DOHH2 (cell line): ENCODE measurements at regions not wholly inside any gene's neighbourhood (a gene's known extent, or its start where the extent isn't known, plus 50 kb on each side); places are given as distances from the start of the nearest gene placed in this dataset.

Source experiments
- H3F3A ChIP-seq: fragments of 200-600 bp; sonication (generic), shearing (Covaris generic); 2 replicates; pipeline ENCODE4 v1.6.0; 2016; ENCODE audit warnings: antibody characterized with exemption, mild to moderate bottlenecking; ENCODE audit not compliant: control insufficient read depth, insufficient read depth
- H3K27ac ChIP-seq: fragments of 200-600 bp; sonication (generic); 2 replicates; pipeline ENCODE4 v1.5.1; 2014; ENCODE audit warnings: low read depth, mild to moderate bottlenecking, low read length, moderate library complexity
- H3K27me3 ChIP-seq: fragments of 200-600 bp; sonication (generic); 2 replicates; pipeline ENCODE4 v1.6.1; 2014; ENCODE audit warnings: mild to moderate bottlenecking, low read length, mixed read lengths; ENCODE audit not compliant: control insufficient read depth
- H3K36me3 ChIP-seq: fragments of 200-600 bp; sonication (generic); 2 replicates; pipeline ENCODE4 v1.6.1; 2014; ENCODE audit warnings: mild to moderate bottlenecking, low read length, moderate library complexity, mixed read lengths; ENCODE audit not compliant: control insufficient read depth
- H3K4me1 ChIP-seq: fragments of 200-600 bp; sonication (generic); 2 replicates; pipeline ENCODE4 v1.6.1; 2014; ENCODE audit warnings: mild to moderate bottlenecking, low read length, mixed read lengths; ENCODE audit not compliant: control insufficient read depth
- H3K4me2 ChIP-seq: fragments of 200-600 bp; sonication (generic); 2 replicates; pipeline ENCODE4 v1.6.0; 2014; ENCODE audit warnings: mild to moderate bottlenecking, low read length, moderate library complexity
- H3K4me3 ChIP-seq: fragments of 200-600 bp; sonication (generic); 2 replicates; pipeline ENCODE4 v1.5.1; 2014; ENCODE audit warnings: mild to moderate bottlenecking, low read length, mixed read lengths
- H3K79me2 ChIP-seq: fragments of 200-600 bp; sonication (generic); 2 replicates; pipeline ENCODE4 v1.6.1; 2014; ENCODE audit warnings: mild to moderate bottlenecking, low read length, mixed read lengths; ENCODE audit not compliant: control insufficient read depth
- H3K9me2 ChIP-seq: fragments of 200-600 bp; sonication (generic); replicated peaks from 2 replicates; pipeline ENCODE4 v1.6.1; 2014; ENCODE audit warnings: mild to moderate bottlenecking, low read length, mixed read lengths; ENCODE audit not compliant: control insufficient read depth
- H3K9me3 ChIP-seq: fragments of 200-600 bp; sonication (generic); 2 replicates; pipeline ENCODE4 v1.6.1; 2014; ENCODE audit warnings: antibody characterized with exemption, low read length, mixed read lengths; ENCODE audit not compliant: control insufficient read depth, insufficient read depth
- H4K20me1 ChIP-seq: fragments of 200-600 bp; sonication (generic); 2 replicates; pipeline ENCODE4 v1.6.0; 2014; ENCODE audit warnings: low read depth, mild to moderate bottlenecking, antibody characterized with exemption, low read length, moderate library complexity; ENCODE audit not compliant: control insufficient read depth, insufficient read depth
- EZH2phosphoT487 ChIP-seq: fragments of 200-600 bp; sonication (generic); IDR thresholded peaks from 2 replicates; pipeline ENCODE4 v1.6.1; 2017; ENCODE audit warnings: borderline replicate concordance, mild to moderate bottlenecking, antibody characterized with exemption, low read length, moderate library complexity, mixed read lengths
- TF ChIP-seq, protein P1 (sequence below): fragments of 200-600 bp; sonication (generic); IDR thresholded peaks from one replicate; pipeline ENCODE4 v1.5.1; 2014; ENCODE audit warnings: antibody characterized with exemption, mild to moderate bottlenecking, low read depth, low read length; ENCODE audit not compliant: poor library complexity, severe bottlenecking

DNA sequence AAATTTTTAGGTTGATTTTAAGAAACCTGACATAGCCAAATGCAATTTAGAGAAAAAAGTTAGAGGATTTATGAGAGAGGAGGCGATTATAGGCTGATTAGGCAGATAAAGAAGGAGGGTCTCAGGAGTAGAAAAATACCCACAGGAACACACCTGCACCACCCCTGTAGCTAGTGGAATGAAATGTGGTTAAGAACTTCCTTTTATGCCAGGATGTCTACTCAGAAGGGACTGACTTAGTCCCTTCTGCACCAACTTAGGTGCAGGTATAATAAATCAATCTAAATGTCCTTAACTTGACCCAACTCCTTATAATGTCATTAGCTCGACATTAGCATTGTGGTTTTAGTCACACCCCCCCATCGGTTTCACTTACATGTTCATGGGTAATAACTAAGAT, 1274.5 kb upstream of the TMEFF2 start:
- Histone ChIP-seq H3K4me1 (no peaks in the 10 kb centered on the region), H3K79me2 (no peaks in the 10 kb centered on the region), H4K20me1 (no peaks in the 10 kb centered on the region), H3K36me3 (no peaks in the 10 kb centered on the region), H3K4me3 (no peak overlapping the region), H3K9me3 (no peaks in the 10 kb centered on the region), H3F3A (no peaks in the 10 kb centered on the region), H3K27me3 (no peaks in the 10 kb centered on the region), H3K4me2 (no peak overlapping the region), H3K9me2 (no peaks in the 10 kb centered on the region), H3K27ac (no peak overlapping the region)
- TF ChIP-seq, protein P1, sequence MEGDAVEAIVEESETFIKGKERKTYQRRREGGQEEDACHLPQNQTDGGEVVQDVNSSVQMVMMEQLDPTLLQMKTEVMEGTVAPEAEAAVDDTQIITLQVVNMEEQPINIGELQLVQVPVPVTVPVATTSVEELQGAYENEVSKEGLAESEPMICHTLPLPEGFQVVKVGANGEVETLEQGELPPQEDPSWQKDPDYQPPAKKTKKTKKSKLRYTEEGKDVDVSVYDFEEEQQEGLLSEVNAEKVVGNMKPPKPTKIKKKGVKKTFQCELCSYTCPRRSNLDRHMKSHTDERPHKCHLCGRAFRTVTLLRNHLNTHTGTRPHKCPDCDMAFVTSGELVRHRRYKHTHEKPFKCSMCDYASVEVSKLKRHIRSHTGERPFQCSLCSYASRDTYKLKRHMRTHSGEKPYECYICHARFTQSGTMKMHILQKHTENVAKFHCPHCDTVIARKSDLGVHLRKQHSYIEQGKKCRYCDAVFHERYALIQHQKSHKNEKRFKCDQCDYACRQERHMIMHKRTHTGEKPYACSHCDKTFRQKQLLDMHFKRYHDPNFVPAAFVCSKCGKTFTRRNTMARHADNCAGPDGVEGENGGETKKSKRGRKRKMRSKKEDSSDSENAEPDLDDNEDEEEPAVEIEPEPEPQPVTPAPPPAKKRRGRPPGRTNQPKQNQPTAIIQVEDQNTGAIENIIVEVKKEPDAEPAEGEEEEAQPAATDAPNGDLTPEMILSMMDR: no peak
- no peak for TF ChIP-seq EZH2phosphoT487

DNA sequence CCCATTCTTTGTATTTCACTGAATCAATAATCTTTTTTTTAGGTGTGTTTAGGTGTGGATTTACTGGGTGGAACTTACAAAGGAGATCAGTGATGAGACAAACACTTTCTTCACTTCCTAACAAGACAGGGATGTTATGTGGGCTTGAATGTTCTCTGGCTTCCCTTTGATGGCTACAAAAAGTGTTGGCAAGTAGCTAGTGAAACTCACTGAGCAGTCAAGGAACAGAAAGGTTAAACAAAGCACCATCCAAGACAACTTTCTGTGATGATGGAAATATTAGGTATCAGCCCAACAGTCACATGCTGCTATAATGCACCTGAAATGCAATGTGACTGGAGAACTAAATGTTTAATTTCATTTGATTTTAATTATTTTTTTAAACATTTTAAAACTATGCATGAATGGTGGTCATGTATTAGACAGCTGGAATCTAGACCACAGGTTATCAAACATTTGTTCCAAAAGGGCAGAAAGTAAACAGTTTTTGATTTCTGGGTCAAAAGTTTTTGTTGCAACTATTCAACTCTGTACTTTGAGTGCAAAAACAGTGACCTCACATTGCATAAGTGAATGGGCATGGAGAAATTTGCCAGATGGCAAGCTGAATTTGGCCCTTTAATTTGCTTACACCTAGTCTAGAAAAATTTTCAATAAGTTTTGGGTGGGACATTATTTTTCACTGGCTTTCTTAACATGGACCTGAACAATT, 1272.7 kb upstream of the TMEFF2 start:
- Histone ChIP-seq H3F3A (no peaks in the 10 kb centered on the region), H3K27me3 (no peaks in the 10 kb centered on the region), H3K4me2 (no peak overlapping the region), H3K9me3 (no peaks in the 10 kb centered on the region), H3K79me2 (no peaks in the 10 kb centered on the region), H4K20me1 (no peaks in the 10 kb centered on the region), H3K4me3 (no peak overlapping the region), H3K4me1 (no peaks in the 10 kb centered on the region), H3K36me3 (no peaks in the 10 kb centered on the region), H3K27ac (no peak overlapping the region), H3K9me2 (no peaks in the 10 kb centered on the region)
- TF ChIP-seq EZH2phosphoT487: no peak
- TF ChIP-seq, protein P1: no peak

DNA sequence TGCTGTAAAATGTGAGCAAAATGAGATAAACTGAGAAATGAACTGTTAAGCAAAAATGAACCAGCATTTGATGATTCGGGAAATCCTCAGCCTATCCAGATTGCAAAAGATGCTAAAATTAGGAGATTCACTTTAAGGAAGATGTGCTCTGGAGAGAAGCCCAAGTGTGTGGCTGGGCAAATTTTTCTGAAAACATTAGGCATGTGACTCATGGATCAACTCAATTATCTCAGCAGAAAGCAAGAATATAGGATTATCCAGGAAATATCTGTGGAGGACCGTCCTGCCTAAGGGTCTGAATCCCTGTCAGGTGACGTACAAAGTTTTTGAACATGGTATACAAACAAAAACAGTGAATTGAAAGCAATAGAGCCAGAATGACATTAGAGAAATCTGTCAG, 1268.3 kb upstream of the TMEFF2 start:
- Histone ChIP-seq H3K4me3 (no peak overlapping the region), H3K27me3 (no peaks in the 10 kb centered on the region), H3K4me2 (no peak overlapping the region), H3K27ac (no peak overlapping the region), H4K20me1 (no peaks in the 10 kb centered on the region), H3K9me2 (no peaks in the 10 kb centered on the region), H3K79me2 (no peaks in the 10 kb centered on the region), H3K4me1 (no peaks in the 10 kb centered on the region), H3K36me3 (no peaks in the 10 kb centered on the region), H3K9me3 (no peaks in the 10 kb centered on the region), H3F3A (no peaks in the 10 kb centered on the region)
- no peak for TF ChIP-seq EZH2phosphoT487
- TF ChIP-seq, protein P1: no peak
